RWPE1 (cell line): ENCODE measurements at regions not wholly inside any gene's neighbourhood (a gene's known extent, or its start where the extent isn't known, plus 50 kb on each side); places are given as distances from the start of the nearest gene placed in this dataset.
"Not testable (repeated sequence)": the region's sequence is repeated elsewhere in the genome, so short reads cannot be mapped to it uniquely, and the experiment has no call there.

Experiments
- CTCF ChIA-PET: fragments of 350-600 bp; sonication (Branson Sonifier 250); formaldehyde crosslinking; extraction: SDS; loops from one replicate; lab custom pipeline; 2021; lab: Yijun Ruan, JAX
- POLR2A ChIA-PET: fragments of 400-600 bp; formaldehyde crosslinking; extraction: SDS; loops from one replicate; lab custom pipeline; 2020; ENCODE audit warnings: antibody characterized with exemption; ENCODE audit not compliant: low non-redundant PET; lab: Yijun Ruan, JAX
- DNase-seq: peaks from one replicate; pipeline ENCODE4 v3.0.0; 2012; ENCODE audit warnings: low spot score
- H3K27ac ChIP-seq: fragments of 450-650 bp; 2 replicates; pipeline ENCODE4 v1.5.1; 2017
- CTCF ChIP-seq: fragments of 450-650 bp; conservative IDR thresholded peaks from 2 replicates; pipeline ENCODE4 v1.5.1; 2017; ENCODE audit warnings: low read depth, mild to moderate bottlenecking

GRCh38 chr20:48527771-48528170 is 300.0 kb downstream of the PREX1 start:
- no peak overlapping the region for H3K27ac ChIP-seq
- DNase-seq: no peak
- POLR2A ChIA-PET: no interaction called here
- TF ChIP-seq CTCF: no peak
- CTCF ChIA-PET: interaction anchor here (1.0 kb wide), 1 partner anchor 93 kb away, joined by 3 read pairs; no protein-coding TSS in a partner anchor

GRCh38 chr20:48526936-48527335 is 300.9 kb downstream of the PREX1 start:
- DNase-seq: no peak
- TF ChIP-seq CTCF: no peak
- no peak overlapping the region for H3K27ac ChIP-seq
- POLR2A ChIA-PET: no interaction called here
- CTCF ChIA-PET: interaction anchor here (0.7 to 1.0 kb wide), 2 partner anchors 94 to 225 kb away, joined by 3 read pairs; no protein-coding TSS in a partner anchor

- DNase-seq: no peak
- no peak for TF ChIP-seq CTCF
- H3K27ac ChIP-seq: no peak overlapping the region
- ChIA-PET CTCF (interaction anchor here (0.5 kb wide), 1 partner anchor 870 kb away, joined by 3 read pairs; no protein-coding TSS in a partner anchor), POLR2A (no interaction called here)
These were observed 302.4 kb downstream of the PREX1 start for GRCh38 chr20:48525400-48525799.

- no peak for TF ChIP-seq CTCF
- ChIA-PET CTCF (no interaction called here), POLR2A (no interaction called here)
These were observed 303.2 kb downstream of the PREX1 start for GRCh38 chr20:48524582-48524981.

GRCh38 chr20:48523191-48523995 is 304.4 kb downstream of the PREX1 start:
- ChIA-PET POLR2A (no interaction called here), CTCF (interaction anchor here (0.6 kb wide), 1 partner anchor 174 kb away, joined by 3 read pairs; no protein-coding TSS in a partner anchor)

More at GRCh38 chr20:48524582-48524981, 303.2 kb downstream of the PREX1 start:
- H3K27ac ChIP-seq: no peak overlapping the region
- no peak for DNase-seq

GRCh38 chr20:48521121-48521520 is 306.7 kb downstream of the PREX1 start:
- POLR2A ChIA-PET: no interaction called here
- no peak overlapping the region for H3K27ac ChIP-seq
- no peak for DNase-seq
- CTCF ChIA-PET: interaction anchor here (0.6 kb wide), 1 partner anchor 58 kb away, joined by 6 read pairs; no protein-coding TSS in a partner anchor
- TF ChIP-seq CTCF: no peak

More at GRCh38 chr20:48523191-48523995, 304.4 kb downstream of the PREX1 start:
- no peak for TF ChIP-seq CTCF
- peak; percentile 86 for DNase-seq
- no peak overlapping the region for H3K27ac ChIP-seq

- H3K27ac ChIP-seq: peak overlapping the region; percentile 39
- POLR2A ChIA-PET: interaction anchor here (1.3 kb wide), 1 partner anchor 621 kb away, joined by 17 read pairs; no protein-coding TSS in a partner anchor
- CTCF ChIA-PET: interaction anchor here (0.5 to 1.2 kb wide), 5 partner anchors 28 to 621 kb away, joined by 3 to 11 read pairs (median 3); no protein-coding TSS in a partner anchor
- DNase-seq: not testable (repeated sequence)
These were observed 311.6 kb downstream of the PREX1 start for GRCh38 chr20:48516196-48516595.

- H3K27ac ChIP-seq, DNase-seq, POLR2A ChIA-PET, CTCF ChIA-PET: not testable (repeated sequence)
These were observed 313.2 kb downstream of the PREX1 start for GRCh38 chr20:48514577-48514976.

- CTCF ChIA-PET: interaction anchor here (1.5 kb wide), 1 partner anchor 108 kb away, joined by 6 read pairs; no protein-coding TSS in a partner anchor
- DNase-seq, POLR2A ChIA-PET, H3K27ac ChIP-seq: not testable (repeated sequence)
These were observed 315.3 kb downstream of the PREX1 start for GRCh38 chr20:48512539-48512938.

- H3K27ac ChIP-seq, POLR2A ChIA-PET, DNase-seq: not testable (repeated sequence)
- CTCF ChIA-PET: interaction anchor here (0.6 kb wide), 1 partner anchor 152 kb away, joined by 4 read pairs; no protein-coding TSS in a partner anchor
These were observed 322.7 kb downstream of the PREX1 start for GRCh38 chr20:48505066-48505465.
